Kidney (tissue), 13 donors: ENCODE measurements at regions not wholly inside any gene's neighbourhood (a gene's known extent, or its start where the extent isn't known, plus 50 kb on each side); places are given as distances from the start of the nearest gene placed in this dataset.

ENCODE experiments used
- DNase-seq, 5 donors: peaks; one replicate each; pipeline ENCODE4 v3.0.0-alpha.2; 2013 to 2020
- FAIRE-seq: peaks from 2 replicates; lab custom pipeline; 2012; peaks lifted over from hg19 to GRCh38; lab: Jason Lieb, UNC
- H3K27ac ChIP-seq, 2 donors: one replicate each; pipeline ENCODE4 v1.7.0; 2013; ENCODE audit warnings: low read depth in 2 of 2, low read length in 2 of 2, inconsistent platforms in 1 of 2
- H3K27me3 ChIP-seq: one replicate; pipeline ENCODE4 v1.7.1; 2013; ENCODE audit warnings: low read length, inconsistent platforms; ENCODE audit not compliant: control insufficient read depth, insufficient read depth
- H3K36me3 ChIP-seq, 3 donors: one replicate each; pipeline versions ENCODE4 v1.7.0 to v1.7.1; 2013; ENCODE audit warnings: low read length in 3 of 3, control low read depth in 1 of 3, inconsistent platforms in 1 of 3; ENCODE audit not compliant: insufficient read depth in 3 of 3, control insufficient read depth in 2 of 3
- H3K4me1 ChIP-seq, 3 donors: one replicate each; pipeline versions ENCODE4 v1.7.0 to v1.7.1; 2013; ENCODE audit warnings: low read length in 3 of 3, inconsistent platforms in 1 of 3, low read depth in 1 of 3; ENCODE audit not compliant: control insufficient read depth in 2 of 3, insufficient read depth in 2 of 3
- H3K4me3 ChIP-seq, 3 donors: one replicate each; pipeline versions ENCODE4 v1.7.0 to v1.8.1; 2013; ENCODE audit warnings: low read length in 3 of 3, control low read depth in 1 of 3, inconsistent platforms in 1 of 3
- H3K9ac ChIP-seq, 3 donors: one replicate each; pipeline versions ENCODE4 v1.7.0 to v1.7.1; 2013; ENCODE audit warnings: low read length in 3 of 3, control low read depth in 1 of 3, inconsistent platforms in 1 of 3
- H3K9me3 ChIP-seq, 3 donors: one replicate each; pipeline versions ENCODE4 v1.7.0 to v1.7.1; 2013; ENCODE audit warnings: low read length in 3 of 3, control low read depth in 1 of 3, inconsistent platforms in 1 of 3; ENCODE audit not compliant: control insufficient read depth in 2 of 3, insufficient read depth in 1 of 3
- intact Hi-C: fragments of 100-400 bp; cut with DNase I; formaldehyde crosslinking; loops from one replicate; pipeline ENCODE4 v1.11.1; 2022
- TF ChIP-seq, protein P1 (sequence below): IDR thresholded peaks from 3 replicates; pipeline ENCODE4 v1.5.1; 2012; ENCODE audit warnings: mild to moderate bottlenecking, moderate library complexity, borderline replicate concordance; ENCODE audit not compliant: insufficient read depth; ENCODE audit errors: extremely low read depth
- donor health status: control.
- donor health status: control.
- donor health status: control.
- donor health status: control.
- donor health status: control.
- donor health status: DM: yes; HTN: yes; CAD: no.
- donor health status: Normal renal cell carcinoma (clear cell type).

DNA sequence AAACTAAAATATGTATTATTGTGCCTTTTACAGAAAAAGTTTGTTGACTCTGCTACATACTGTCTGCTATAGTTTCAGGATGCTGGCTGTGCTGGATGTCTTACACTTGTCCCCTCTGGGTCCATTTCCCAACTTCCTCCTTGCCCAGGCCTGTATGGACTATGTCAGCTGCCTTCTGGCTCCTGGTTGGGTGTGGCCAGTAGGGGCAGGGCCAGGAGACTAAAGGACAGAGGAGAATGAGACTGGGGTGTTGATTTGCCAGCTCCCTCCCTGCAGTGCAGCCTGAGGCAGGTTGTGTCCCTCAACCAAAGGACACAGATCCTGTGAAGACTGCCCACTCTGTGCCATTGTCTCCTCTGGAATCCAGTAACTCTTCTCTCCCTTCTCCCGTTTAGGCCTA lies 90.6 kb upstream of the UBE2E2 start:
- Histone ChIP-seq H3K9ac (no peak overlapping the region), H3K9me3 (no peaks in the 10 kb centered on the region), H3K27me3 (no peaks in the 10 kb centered on the region), H3K36me3 (no peaks in the 10 kb centered on the region), H3K27ac (no peak overlapping the region), H3K4me1 (no peaks in the 10 kb centered on the region), H3K4me3 (no peak overlapping the region)
- intact Hi-C loops, result no loop called here
- TF ChIP-seq, protein P1, sequence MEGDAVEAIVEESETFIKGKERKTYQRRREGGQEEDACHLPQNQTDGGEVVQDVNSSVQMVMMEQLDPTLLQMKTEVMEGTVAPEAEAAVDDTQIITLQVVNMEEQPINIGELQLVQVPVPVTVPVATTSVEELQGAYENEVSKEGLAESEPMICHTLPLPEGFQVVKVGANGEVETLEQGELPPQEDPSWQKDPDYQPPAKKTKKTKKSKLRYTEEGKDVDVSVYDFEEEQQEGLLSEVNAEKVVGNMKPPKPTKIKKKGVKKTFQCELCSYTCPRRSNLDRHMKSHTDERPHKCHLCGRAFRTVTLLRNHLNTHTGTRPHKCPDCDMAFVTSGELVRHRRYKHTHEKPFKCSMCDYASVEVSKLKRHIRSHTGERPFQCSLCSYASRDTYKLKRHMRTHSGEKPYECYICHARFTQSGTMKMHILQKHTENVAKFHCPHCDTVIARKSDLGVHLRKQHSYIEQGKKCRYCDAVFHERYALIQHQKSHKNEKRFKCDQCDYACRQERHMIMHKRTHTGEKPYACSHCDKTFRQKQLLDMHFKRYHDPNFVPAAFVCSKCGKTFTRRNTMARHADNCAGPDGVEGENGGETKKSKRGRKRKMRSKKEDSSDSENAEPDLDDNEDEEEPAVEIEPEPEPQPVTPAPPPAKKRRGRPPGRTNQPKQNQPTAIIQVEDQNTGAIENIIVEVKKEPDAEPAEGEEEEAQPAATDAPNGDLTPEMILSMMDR, result no peak
- no peak for DNase-seq
- FAIRE-seq, result no peak

DNA sequence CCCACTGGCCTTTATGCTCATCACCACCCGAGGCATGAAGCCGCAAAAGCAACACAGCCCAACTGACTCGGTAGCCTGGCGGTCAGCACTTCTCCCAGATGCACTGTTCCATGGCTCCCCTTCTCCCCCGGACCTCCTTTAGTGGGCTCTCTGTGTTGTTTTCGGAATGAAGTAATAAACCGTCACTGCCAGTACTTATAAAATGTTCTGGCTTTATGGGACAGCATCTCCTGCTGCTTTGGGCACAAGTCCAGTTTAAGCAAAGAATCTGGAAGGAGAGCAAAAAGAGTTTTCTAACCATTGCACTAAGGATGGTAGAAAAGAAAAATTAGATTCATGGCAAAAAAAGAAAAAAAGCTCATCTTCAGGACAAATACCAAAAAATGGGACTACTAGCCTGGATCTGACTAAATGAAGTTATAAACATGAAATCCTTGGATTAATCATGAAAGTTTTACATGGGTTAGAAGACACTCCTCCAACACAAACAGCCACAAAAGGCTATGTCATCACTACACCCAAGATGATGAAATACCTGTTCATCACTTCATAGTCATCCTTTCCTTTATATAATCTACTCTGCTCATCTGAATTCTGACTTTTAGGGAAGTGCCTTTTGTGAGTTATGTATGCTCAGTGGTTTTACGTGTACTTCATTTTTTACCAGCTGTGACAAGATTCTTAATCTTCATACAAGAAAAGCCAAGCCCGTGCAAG lies 89.5 kb upstream of the UBE2E2 start:
- intact Hi-C loops, result no loop called here
- Histone ChIP-seq H3K27me3 (no peaks in the 10 kb centered on the region), H3K27ac (no peak overlapping the region), H3K4me3 (no peak overlapping the region), H3K9ac (no peak overlapping the region), H3K4me1 (no peaks in the 10 kb centered on the region), H3K9me3 (no peaks in the 10 kb centered on the region), H3K36me3 (no peaks in the 10 kb centered on the region)
- FAIRE-seq (no peak), DNase-seq (peak in 1 of 5 donors; percentile 29)
- TF ChIP-seq, protein P1, result no peak

DNA sequence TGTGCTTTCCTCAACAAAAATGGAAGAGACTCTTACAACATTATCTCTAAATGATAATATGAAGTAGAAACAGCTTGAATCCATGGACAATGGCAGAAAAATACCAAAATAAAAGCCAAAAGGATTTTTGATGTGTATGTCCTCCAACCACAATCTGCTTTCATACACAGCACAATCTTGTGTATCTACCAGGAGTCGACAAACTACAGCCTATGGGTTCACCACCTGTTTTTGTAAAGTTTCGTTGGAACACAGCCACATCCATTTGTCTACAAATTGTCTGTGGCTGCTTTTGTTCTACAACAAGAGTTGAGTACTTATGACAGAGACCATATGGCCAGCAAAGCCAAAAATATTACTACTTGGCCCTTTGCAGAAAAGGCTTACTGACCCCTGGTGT lies 88.7 kb upstream of the UBE2E2 start:
- no peaks in the 10 kb centered on the region for H3K4me1 ChIP-seq
- FAIRE-seq, result no peak
- no peaks in the 10 kb centered on the region for H3K36me3 ChIP-seq
- H3K4me3 ChIP-seq, result no peak overlapping the region
- H3K9ac ChIP-seq, result no peak overlapping the region
- no peaks in the 10 kb centered on the region for H3K9me3 ChIP-seq
- TF ChIP-seq, protein P1, result no peak
- peak in 1 of 5 donors; percentile 39 for DNase-seq
- intact Hi-C loops, result no loop called here
- H3K27me3 ChIP-seq, result no peaks in the 10 kb centered on the region
- no peak overlapping the region for H3K27ac ChIP-seq
